Keratinocyte (primary cell): ENCODE measurements at regions not wholly inside any gene's neighbourhood (a gene's known extent, or its start where the extent isn't known, plus 50 kb on each side); places are given as distances from the start of the nearest gene placed in this dataset.

Experiments used
- DNase-seq: peaks from one replicate; pipeline ENCODE4 v3.0.0-alpha.2; 2011; ENCODE audit warnings: low read depth, missing footprints, low spot score
- FAIRE-seq: peaks from 2 replicates; lab custom pipeline; 2011; peaks lifted over from hg19 to GRCh38; lab: Jason Lieb, UNC
- H2AFZ ChIP-seq: 2 replicates; pipeline ENCODE4 v1.6.0; 2012; ENCODE audit warnings: low read length, control low read depth, inconsistent platforms; ENCODE audit not compliant: control insufficient read depth
- H3K27ac ChIP-seq: 2 replicates; pipeline ENCODE4 v1.5.1; 2011; ENCODE audit warnings: low read length; ENCODE audit not compliant: control insufficient read depth, insufficient read depth
- H3K27me3 ChIP-seq: 3 replicates; pipeline ENCODE4 v1.6.0; 2011; ENCODE audit warnings: low read length; ENCODE audit not compliant: control insufficient read depth, insufficient read depth; ENCODE audit errors: extremely low read depth
- H3K36me3 ChIP-seq, 2 experiments: 2 replicates in 1 of 2; 3 replicates in 1 of 2; pipeline ENCODE4 v1.5.1; 2011; ENCODE audit warnings: low read length in 2 of 2, mild to moderate bottlenecking in 1 of 2; ENCODE audit not compliant: control insufficient read depth in 2 of 2, insufficient read depth in 2 of 2; ENCODE audit errors: extremely low read depth in 1 of 2
- H3K4me1 ChIP-seq: 3 replicates; pipeline ENCODE4 v1.5.1; 2011; ENCODE audit warnings: low read length; ENCODE audit not compliant: control insufficient read depth, insufficient read depth; ENCODE audit errors: extremely low read depth
- H3K4me2 ChIP-seq: 3 replicates; pipeline ENCODE4 v1.6.0; 2011; ENCODE audit warnings: low read depth, low read length; ENCODE audit not compliant: control insufficient read depth, insufficient read depth; ENCODE audit errors: extremely low read depth
- H3K4me3 ChIP-seq, 3 experiments: fragments of 200-600 bp in 1 of 3; sonication (generic) in 1 of 3; 2 replicates in 2 of 3; 3 replicates in 1 of 3; pipeline ENCODE4 v1.5.1; 2011 to 2016; ENCODE audit warnings: low read length in 3 of 3, mild to moderate bottlenecking in 3 of 3, control low read depth in 2 of 3, inconsistent platforms in 1 of 3, low read depth in 1 of 3, mixed read lengths in 1 of 3, mixed run types in 1 of 3, moderate library complexity in 1 of 3; ENCODE audit not compliant: control insufficient read depth in 2 of 3, insufficient read depth in 2 of 3; ENCODE audit errors: extremely low read depth in 1 of 3
- H3K79me2 ChIP-seq: 2 replicates; pipeline ENCODE4 v1.6.0; 2012; ENCODE audit warnings: low read length; ENCODE audit not compliant: control insufficient read depth, insufficient read depth
- H3K9ac ChIP-seq: 3 replicates; pipeline ENCODE4 v1.6.0; 2011; ENCODE audit warnings: low read length; ENCODE audit not compliant: control insufficient read depth, insufficient read depth; ENCODE audit errors: extremely low read depth
- H3K9me1 ChIP-seq: 3 replicates; pipeline ENCODE4 v1.6.0; 2011; ENCODE audit warnings: low read length; ENCODE audit not compliant: control insufficient read depth, insufficient read depth; ENCODE audit errors: extremely low read depth
- H3K9me3 ChIP-seq: 2 replicates; pipeline ENCODE4 v1.5.1; 2012; ENCODE audit warnings: low read depth, low read length; ENCODE audit not compliant: control insufficient read depth
- H4K20me1 ChIP-seq: 3 replicates; pipeline ENCODE4 v1.6.0; 2011; ENCODE audit warnings: low read length; ENCODE audit not compliant: control insufficient read depth, insufficient read depth; ENCODE audit errors: extremely low read depth
- CTCF ChIP-seq, 3 experiments: IDR thresholded peaks in 1 of 3; conservative IDR thresholded peaks in 1 of 3; optimal IDR thresholded peaks in 1 of 3; 2 replicates in 2 of 3; 3 replicates in 1 of 3; pipeline versions ENCODE3 to v1.5.1; 2011; ENCODE audit warnings: low read length in 3 of 3, mild to moderate bottlenecking in 3 of 3, moderate library complexity in 2 of 3, control low read depth in 1 of 3, inconsistent platforms in 1 of 3; ENCODE audit not compliant: insufficient read depth in 2 of 3; ENCODE audit errors: extremely low read depth in 1 of 3
- EZH2 ChIP-seq: IDR thresholded peaks from one replicate; pipeline ENCODE4 v1.6.1; 2012; ENCODE audit warnings: inconsistent platforms, mild to moderate bottlenecking, low read length, moderate library complexity
- dilution Hi-C: fragments of 300-500 bp; cut with MboI; formaldehyde crosslinking; loops from one replicate; pipeline ENCODE4 v1.7.0; 2020; ENCODE audit warnings: low sequenced_read_pairs; ENCODE audit not compliant: extremely low pct_ligation_motif_present

- no peak overlapping the region for H3K4me3 ChIP-seq
- H3K27me3 ChIP-seq, result no peaks in the 10 kb centered on the region
- H3K4me2 ChIP-seq, result no peak overlapping the region
- no peaks in the 10 kb centered on the region for H3K36me3 ChIP-seq
- no peak overlapping the region for H2AFZ ChIP-seq
- no peak overlapping the region for H3K9ac ChIP-seq
- no peaks in the 10 kb centered on the region for H3K79me2 ChIP-seq
- no peaks in the 10 kb centered on the region for H4K20me1 ChIP-seq
- TF ChIP-seq EZH2, result no peak
- no peak for TF ChIP-seq CTCF (optimal IDR thresholded peaks at IDR 0.05 in 1 of 3, IDR thresholded peaks at IDR 0.05 in 1 of 3, conservative IDR thresholded peaks at IDR 0.05 in 1 of 3; ENCODE audit: extremely low read depth in 1 of 3, insufficient read depth in 2 of 3, low read length in 3 of 3)
- H3K27ac ChIP-seq, result no peak overlapping the region
- DNase-seq, result no peak
- FAIRE-seq, result no peak
- no peaks in the 10 kb centered on the region for H3K9me3 ChIP-seq
- dilution Hi-C loops, result no loop called here
- peaks cover 16% of the 10 kb centered on the region for H3K4me1 ChIP-seq
- H3K9me1 ChIP-seq, result no peaks in the 10 kb centered on the region
These were observed 108.6 kb upstream of the CCDC196 start for GRCh38 chr14:66377574-66377973.

GRCh38 chr14:66378712-66379505, 107.3 kb upstream of the CCDC196 start:
- H3K4me2 ChIP-seq, result peak overlapping the region; percentile 57
- no peaks in the 10 kb centered on the region for H3K36me3 ChIP-seq
- peak overlapping the region; percentile 6 for H3K27ac ChIP-seq
- H4K20me1 ChIP-seq, result no peaks in the 10 kb centered on the region
- no peak for TF ChIP-seq EZH2
- no peak for TF ChIP-seq CTCF (optimal IDR thresholded peaks at IDR 0.05 in 1 of 3, IDR thresholded peaks at IDR 0.05 in 1 of 3, conservative IDR thresholded peaks at IDR 0.05 in 1 of 3; ENCODE audit: extremely low read depth in 1 of 3, insufficient read depth in 2 of 3, low read length in 3 of 3)
- H3K9ac ChIP-seq, result no peak overlapping the region
- no peaks in the 10 kb centered on the region for H3K27me3 ChIP-seq
- FAIRE-seq, result peak; percentile 83
- H3K9me1 ChIP-seq, result no peaks in the 10 kb centered on the region
- no peaks in the 10 kb centered on the region for H3K79me2 ChIP-seq
- dilution Hi-C loops, result no loop called here
- H3K9me3 ChIP-seq, result no peaks in the 10 kb centered on the region
- no peak overlapping the region for H3K4me3 ChIP-seq
- DNase-seq, result peak; percentile 62
- H3K4me1 ChIP-seq, result peaks cover 18% of the 10 kb centered on the region
- H2AFZ ChIP-seq, result no peak overlapping the region
